Adrenal gland (tissue), 5 donors: ENCODE measurements at regions not wholly inside any gene's neighbourhood (a gene's known extent, or its start where the extent isn't known, plus 50 kb on each side); places are given as distances from the start of the nearest gene placed in this dataset.

Source experiments
- POLR2A ChIP-seq, 2 donors: fragments of 450-650 bp; IDR thresholded peaks; one replicate each; pipeline ENCODE4 v1.6.1; 2017; ENCODE audit warnings: antibody characterized with exemption in 2 of 2, mild to moderate bottlenecking in 2 of 2, moderate library complexity in 1 of 2
- TF ChIP-seq, protein P1 (sequence below), 6 experiments: fragments of 450-650 bp in 4 of 6; fragments of 200-600 bp in 2 of 6; sonication (generic) in 1 of 6; IDR thresholded peaks; 1 replicate in 5 of 6; 2 replicates in 1 of 6; pipeline versions ENCODE4 v1.5.1 to v1.8.0; 2016 to 2021; ENCODE audit warnings: antibody characterized with exemption in 6 of 6, mild to moderate bottlenecking in 2 of 6, moderate library complexity in 1 of 6
- donor health status: DM: no; HTN: no; CAD: no.

DNA sequence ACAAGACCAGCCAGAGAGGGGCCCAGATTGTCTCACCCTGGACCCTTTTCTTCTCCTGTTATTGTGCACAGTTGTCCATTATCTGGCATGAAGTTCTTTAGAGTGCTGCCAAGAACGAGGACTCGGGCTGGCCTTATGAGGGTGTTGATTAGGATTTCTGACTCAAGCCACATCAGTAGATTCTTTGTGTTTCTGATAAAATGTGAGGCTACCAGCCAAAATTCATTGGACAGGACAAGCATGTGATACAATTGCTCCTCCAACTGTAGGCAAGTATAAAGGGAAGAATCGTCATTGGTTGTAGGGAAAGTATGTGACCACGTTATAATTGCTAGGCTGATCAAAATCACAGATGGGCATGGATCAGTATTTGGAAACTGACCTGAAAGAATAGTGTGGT is 99.2 kb upstream of the TMC3 start:
- TF ChIP-seq, protein P1, sequence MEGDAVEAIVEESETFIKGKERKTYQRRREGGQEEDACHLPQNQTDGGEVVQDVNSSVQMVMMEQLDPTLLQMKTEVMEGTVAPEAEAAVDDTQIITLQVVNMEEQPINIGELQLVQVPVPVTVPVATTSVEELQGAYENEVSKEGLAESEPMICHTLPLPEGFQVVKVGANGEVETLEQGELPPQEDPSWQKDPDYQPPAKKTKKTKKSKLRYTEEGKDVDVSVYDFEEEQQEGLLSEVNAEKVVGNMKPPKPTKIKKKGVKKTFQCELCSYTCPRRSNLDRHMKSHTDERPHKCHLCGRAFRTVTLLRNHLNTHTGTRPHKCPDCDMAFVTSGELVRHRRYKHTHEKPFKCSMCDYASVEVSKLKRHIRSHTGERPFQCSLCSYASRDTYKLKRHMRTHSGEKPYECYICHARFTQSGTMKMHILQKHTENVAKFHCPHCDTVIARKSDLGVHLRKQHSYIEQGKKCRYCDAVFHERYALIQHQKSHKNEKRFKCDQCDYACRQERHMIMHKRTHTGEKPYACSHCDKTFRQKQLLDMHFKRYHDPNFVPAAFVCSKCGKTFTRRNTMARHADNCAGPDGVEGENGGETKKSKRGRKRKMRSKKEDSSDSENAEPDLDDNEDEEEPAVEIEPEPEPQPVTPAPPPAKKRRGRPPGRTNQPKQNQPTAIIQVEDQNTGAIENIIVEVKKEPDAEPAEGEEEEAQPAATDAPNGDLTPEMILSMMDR (IDR thresholded peaks at IDR 0.05), result no peak
- TF ChIP-seq POLR2A (IDR thresholded peaks at IDR 0.05), result no peak
